ENCODE measurements at regions not wholly inside any gene's neighbourhood (a gene's known extent, or its start where the extent isn't known, plus 50 kb on each side); places are given as distances from the start of the nearest gene placed in this dataset.
"Not testable (repeated sequence)": the region's sequence is repeated elsewhere in the genome, so short reads cannot be mapped to it uniquely, and the experiment has no call there.

DNA sequence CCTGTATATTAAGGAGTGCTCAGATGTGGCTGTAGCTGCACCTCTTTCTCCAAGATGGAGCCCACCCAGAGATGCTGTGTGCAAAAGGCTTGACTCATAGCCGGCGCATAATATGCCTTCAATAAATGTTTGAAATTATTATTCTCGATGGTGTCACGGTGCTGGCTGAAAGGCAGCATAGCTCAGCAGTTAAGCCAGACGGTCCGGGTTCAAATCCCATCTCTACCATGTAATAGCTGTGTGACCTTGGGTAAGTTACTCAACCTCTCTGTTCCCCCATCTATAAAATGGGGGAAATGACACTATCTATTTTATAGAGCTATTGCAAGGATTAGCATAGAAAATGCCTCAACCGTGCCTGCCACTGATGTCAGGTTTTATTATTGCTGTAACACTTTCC, 164.2 kb downstream of the GOSR1 start:
- H3K9me3 ChIP-seq (replicated peaks; ENCODE audit: control insufficient read depth, insufficient read depth, low read depth, low read length); H4K20me1 ChIP-seq (replicated peaks; ENCODE audit: control insufficient read depth, insufficient read depth, low read length); H3K9ac ChIP-seq (ENCODE audit: insufficient read depth in 1 of 2, low read depth in 2 of 2, low read length in 2 of 2); ATAC-seq; H3K36me3 ChIP-seq (ENCODE audit: control insufficient read depth, insufficient read depth, low read length); H3K4me2 ChIP-seq (ENCODE audit: insufficient read depth, low read length); H3K4me1 ChIP-seq (replicated peaks in 1 of 2; ENCODE audit: control insufficient read depth in 2 of 2, insufficient read depth in 2 of 2, low read length in 2 of 2); DNase-seq (ENCODE audit: extremely low read depth in 1 of 4, low spot score in 3 of 4); H3K4me3 ChIP-seq; intact Hi-C loops (cut with micrococcal nuclease); POLR2A ChIA-PET; H3K9me1 ChIP-seq (ENCODE audit: control insufficient read depth, insufficient read depth, low read length); BruUV-seq (replicated peaks); H3K27ac ChIP-seq (ENCODE audit: extremely low read depth, low read depth, low read length); CTCF ChIA-PET (ENCODE audit: low intra/inter-chr PET ratio); H3K27me3 ChIP-seq (ENCODE audit: control insufficient read depth in 2 of 2, insufficient read depth in 2 of 2, low read length in 2 of 2); FAIRE-seq; H3K79me2 ChIP-seq (ENCODE audit: control insufficient read depth, insufficient read depth, low read length); H2AFZ ChIP-seq (ENCODE audit: low read depth, low read length): not testable (repeated sequence)
- 29% methylated on average over 6 of the region's 7 CpGs for WGBS (ENCODE audit: insufficient coverage, low coverage, missing lambda C conversion rate)
- TF ChIP-seq ZFP36 (IDR thresholded peaks at IDR 0.05; ENCODE audit: low read depth, low read length, partially characterized antibody) (peak; percentile 9), BCOR (IDR thresholded peaks at IDR 0.05) (peak; percentile 71; the same call in 1 of the 2 replicates), KDM1A (IDR thresholded peaks at IDR 0.05) (peak in 1 of 2 experiments; percentile 26; a peak in 1 of 4 replicates), RBM25 (IDR thresholded peaks at IDR 0.05; ENCODE audit: low read depth, low read length, severe bottlenecking) (peak; percentile 58)
- in situ Hi-C loops (cut with MboI): loop anchor here (5.0 kb wide), 1 partner anchor 1416 kb away; no protein-coding TSS in a partner anchor

DNA sequence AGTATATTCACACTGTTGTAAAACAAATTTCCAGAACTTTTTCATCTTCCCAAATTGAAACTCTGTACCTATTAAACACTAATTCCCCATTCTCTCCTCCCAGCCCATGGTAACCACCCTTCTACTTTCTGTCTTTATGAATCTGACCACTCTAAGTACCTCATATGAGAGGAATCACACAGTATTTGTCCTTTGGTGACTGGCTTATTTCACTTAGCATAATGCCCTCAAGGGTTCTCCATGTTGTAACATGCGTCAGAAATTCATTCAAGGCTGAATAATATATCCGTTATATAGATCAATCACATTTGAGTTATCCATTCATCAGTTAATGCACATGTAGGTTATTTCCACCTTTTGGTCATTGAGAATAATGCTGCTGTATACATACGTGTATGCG, 162.2 kb downstream of the GOSR1 start:
- BruUV-seq (replicated peaks); CTCF ChIA-PET (ENCODE audit: low intra/inter-chr PET ratio); H3K9me1 ChIP-seq (ENCODE audit: control insufficient read depth, insufficient read depth, low read length): not testable (repeated sequence)

DNA sequence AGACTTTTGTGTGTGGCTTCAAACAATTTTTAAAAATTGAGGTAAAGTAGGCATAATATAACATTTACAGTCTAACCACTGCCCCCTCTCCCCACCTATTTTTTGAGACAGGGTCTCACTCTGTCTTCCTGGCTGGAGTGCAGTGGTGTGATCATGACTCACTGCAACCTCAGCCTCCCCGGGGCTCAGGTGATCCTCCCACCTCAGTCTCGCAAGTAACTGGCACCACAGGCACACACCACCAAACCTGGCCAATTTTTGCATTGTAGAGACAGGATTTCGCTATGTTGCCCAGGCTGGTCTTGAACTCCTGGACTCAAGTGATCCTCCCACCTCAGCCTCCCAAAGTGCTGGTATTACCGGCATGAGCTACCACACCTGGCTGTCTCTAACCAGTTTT, 161.8 kb downstream of the GOSR1 start:
- H3K27ac ChIP-seq (ENCODE audit: extremely low read depth, low read depth, low read length); H3K4me1 ChIP-seq (replicated peaks in 1 of 2; ENCODE audit: control insufficient read depth in 2 of 2, insufficient read depth in 2 of 2, low read length in 2 of 2); H3K36me3 ChIP-seq (ENCODE audit: control insufficient read depth, insufficient read depth, low read length); intact Hi-C loops (cut with micrococcal nuclease); BruUV-seq (replicated peaks); FAIRE-seq; CTCF ChIA-PET (ENCODE audit: low intra/inter-chr PET ratio); H3K9me1 ChIP-seq (ENCODE audit: control insufficient read depth, insufficient read depth, low read length); DNase-seq (ENCODE audit: extremely low read depth in 1 of 4, low spot score in 3 of 4); H3K79me2 ChIP-seq (ENCODE audit: control insufficient read depth, insufficient read depth, low read length); H3K4me2 ChIP-seq (ENCODE audit: insufficient read depth, low read length); H2AFZ ChIP-seq (ENCODE audit: low read depth, low read length); H4K20me1 ChIP-seq (replicated peaks; ENCODE audit: control insufficient read depth, insufficient read depth, low read length); H3K9me3 ChIP-seq (replicated peaks; ENCODE audit: control insufficient read depth, insufficient read depth, low read depth, low read length); POLR2A ChIA-PET; ATAC-seq; H3K27me3 ChIP-seq (ENCODE audit: control insufficient read depth in 2 of 2, insufficient read depth in 2 of 2, low read length in 2 of 2); H3K4me3 ChIP-seq; in situ Hi-C loops (cut with MboI); H3K9ac ChIP-seq (ENCODE audit: insufficient read depth in 1 of 2, low read depth in 2 of 2, low read length in 2 of 2): not testable (repeated sequence)
- WGBS (ENCODE audit: insufficient coverage, low coverage, missing lambda C conversion rate): 6% methylated on average over 2 of the region's 4 CpGs

More for the DNA sequence above, 162.2 kb downstream of the GOSR1 start:
- H3K27ac ChIP-seq (ENCODE audit: extremely low read depth, low read depth, low read length); H4K20me1 ChIP-seq (replicated peaks; ENCODE audit: control insufficient read depth, insufficient read depth, low read length); H3K9ac ChIP-seq (ENCODE audit: insufficient read depth in 1 of 2, low read depth in 2 of 2, low read length in 2 of 2); H3K4me3 ChIP-seq; H3K4me2 ChIP-seq (ENCODE audit: insufficient read depth, low read length); H3K9me3 ChIP-seq (replicated peaks; ENCODE audit: control insufficient read depth, insufficient read depth, low read depth, low read length); H3K36me3 ChIP-seq (ENCODE audit: control insufficient read depth, insufficient read depth, low read length); ATAC-seq; intact Hi-C loops (cut with micrococcal nuclease); H3K27me3 ChIP-seq (ENCODE audit: control insufficient read depth in 2 of 2, insufficient read depth in 2 of 2, low read length in 2 of 2); H3K4me1 ChIP-seq (replicated peaks in 1 of 2; ENCODE audit: control insufficient read depth in 2 of 2, insufficient read depth in 2 of 2, low read length in 2 of 2); FAIRE-seq; POLR2A ChIA-PET; DNase-seq (ENCODE audit: extremely low read depth in 1 of 4, low spot score in 3 of 4); H2AFZ ChIP-seq (ENCODE audit: low read depth, low read length); in situ Hi-C loops (cut with MboI); H3K79me2 ChIP-seq (ENCODE audit: control insufficient read depth, insufficient read depth, low read length): not testable (repeated sequence)
- 6% methylated on average over 2 of the region's 4 CpGs for WGBS (ENCODE audit: insufficient coverage, low coverage, missing lambda C conversion rate)

DNA sequence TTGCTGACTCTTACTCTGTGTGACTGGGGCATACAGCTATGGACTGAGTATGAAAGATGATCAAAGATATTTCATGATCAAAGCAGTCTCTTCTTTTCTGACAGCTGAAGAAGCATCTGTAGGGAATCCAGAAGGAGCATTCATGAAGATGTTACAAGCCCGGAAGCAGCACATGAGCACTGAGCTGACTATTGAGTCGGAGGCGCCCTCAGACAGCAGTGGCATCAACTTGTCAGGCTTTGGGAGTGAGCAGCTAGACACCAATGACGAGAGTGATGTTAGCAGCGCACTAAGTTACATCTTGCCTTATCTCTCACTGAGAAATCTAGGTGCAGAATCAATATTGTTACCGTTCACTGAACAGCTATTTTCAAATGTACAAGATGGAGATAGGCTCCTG, 154.4 kb downstream of the GOSR1 start:
- intact Hi-C loops (cut with micrococcal nuclease); H3K4me1 ChIP-seq (replicated peaks in 1 of 2; ENCODE audit: control insufficient read depth in 2 of 2, insufficient read depth in 2 of 2, low read length in 2 of 2); FAIRE-seq; H2AFZ ChIP-seq (ENCODE audit: low read depth, low read length); H3K27ac ChIP-seq (ENCODE audit: extremely low read depth, low read depth, low read length); H3K27me3 ChIP-seq (ENCODE audit: control insufficient read depth in 2 of 2, insufficient read depth in 2 of 2, low read length in 2 of 2); H3K4me3 ChIP-seq; ATAC-seq; H3K9me3 ChIP-seq (replicated peaks; ENCODE audit: control insufficient read depth, insufficient read depth, low read depth, low read length); H4K20me1 ChIP-seq (replicated peaks; ENCODE audit: control insufficient read depth, insufficient read depth, low read length); CTCF ChIA-PET (ENCODE audit: low intra/inter-chr PET ratio); H3K9me1 ChIP-seq (ENCODE audit: control insufficient read depth, insufficient read depth, low read length); POLR2A ChIA-PET; in situ Hi-C loops (cut with MboI); H3K9ac ChIP-seq (ENCODE audit: insufficient read depth in 1 of 2, low read depth in 2 of 2, low read length in 2 of 2); BruUV-seq (replicated peaks); DNase-seq (ENCODE audit: extremely low read depth in 1 of 4, low spot score in 3 of 4); H3K36me3 ChIP-seq (ENCODE audit: control insufficient read depth, insufficient read depth, low read length); H3K79me2 ChIP-seq (ENCODE audit: control insufficient read depth, insufficient read depth, low read length); H3K4me2 ChIP-seq (ENCODE audit: insufficient read depth, low read length): not testable (repeated sequence)
- WGBS (ENCODE audit: insufficient coverage, low coverage, missing lambda C conversion rate): 17% methylated on average over 6 of the region's 6 CpGs
